RWPE1 (cell line): ENCODE measurements at regions not wholly inside any gene's neighbourhood (a gene's known extent, or its start where the extent isn't known, plus 50 kb on each side); places are given as distances from the start of the nearest gene placed in this dataset.
A peak's percentile ranks its signal among the peaks of the same experiment; 100 is the strongest.

ENCODE experiments used
- CTCF ChIA-PET: fragments of 350-600 bp; sonication (Branson Sonifier 250); formaldehyde crosslinking; extraction: SDS; loops from one replicate; lab custom pipeline; 2021; lab: Yijun Ruan, JAX
- POLR2A ChIA-PET: fragments of 400-600 bp; formaldehyde crosslinking; extraction: SDS; loops from one replicate; lab custom pipeline; 2020; ENCODE audit warnings: antibody characterized with exemption; ENCODE audit not compliant: low non-redundant PET; lab: Yijun Ruan, JAX
- DNase-seq: peaks from one replicate; pipeline ENCODE4 v3.0.0; 2012; ENCODE audit warnings: low spot score
- H3K27ac ChIP-seq: fragments of 450-650 bp; 2 replicates; pipeline ENCODE4 v1.5.1; 2017
- CTCF ChIP-seq: fragments of 450-650 bp; conservative IDR thresholded peaks from 2 replicates; pipeline ENCODE4 v1.5.1; 2017; ENCODE audit warnings: low read depth, mild to moderate bottlenecking

GRCh38 chr1:230550428-230550827 lies 91.9 kb upstream of the COG2 start:
- ChIA-PET CTCF (no interaction called here), POLR2A (no interaction called here)
- TF ChIP-seq CTCF = no peak
- peak; percentile 57 for DNase-seq
- no peak overlapping the region for H3K27ac ChIP-seq

GRCh38 chr1:230549625-230550024 lies 92.7 kb upstream of the COG2 start:
- no peak overlapping the region for H3K27ac ChIP-seq
- CTCF ChIA-PET = no interaction called here

GRCh38 chr1:230548997-230549396 lies 93.3 kb upstream of the COG2 start:
- ChIA-PET CTCF (no interaction called here), POLR2A (no interaction called here)
- TF ChIP-seq CTCF = no peak
- DNase-seq = no peak
- no peak overlapping the region for H3K27ac ChIP-seq

More at GRCh38 chr1:230549625-230550024, 92.7 kb upstream of the COG2 start:
- POLR2A ChIA-PET = no interaction called here
- TF ChIP-seq CTCF = no peak
- DNase-seq = no peak

- H3K27ac ChIP-seq = no peak overlapping the region
- DNase-seq = no peak
- ChIA-PET CTCF (no interaction called here), POLR2A (no interaction called here)
- no peak for TF ChIP-seq CTCF
Measured at GRCh38 chr1:230548357-230548756, 93.9 kb upstream of the COG2 start.

GRCh38 chr1:230545181-230545580 lies 97.1 kb upstream of the COG2 start:
- H3K27ac ChIP-seq = no peak overlapping the region
- no peak for TF ChIP-seq CTCF
- DNase-seq = no peak
- POLR2A ChIA-PET = no interaction called here
- CTCF ChIA-PET = no interaction called here

- no peak for TF ChIP-seq CTCF
- DNase-seq = no peak
- ChIA-PET CTCF (no interaction called here), POLR2A (no interaction called here)
- no peak overlapping the region for H3K27ac ChIP-seq
Measured at GRCh38 chr1:230544758-230545157, 97.5 kb upstream of the COG2 start.

GRCh38 chr1:230543085-230543484 lies 99.2 kb upstream of the COG2 start:
- no peak overlapping the region for H3K27ac ChIP-seq
- POLR2A ChIA-PET = no interaction called here
- TF ChIP-seq CTCF = no peak
- CTCF ChIA-PET = no interaction called here
- no peak for DNase-seq
